ENCODE measurements at regions not wholly inside any gene's neighbourhood (a gene's known extent, or its start where the extent isn't known, plus 50 kb on each side); places are given as distances from the start of the nearest gene placed in this dataset.
"Not testable (repeated sequence)": the region's sequence is repeated elsewhere in the genome, so short reads cannot be mapped to it uniquely, and the experiment has no call there.

DNA sequence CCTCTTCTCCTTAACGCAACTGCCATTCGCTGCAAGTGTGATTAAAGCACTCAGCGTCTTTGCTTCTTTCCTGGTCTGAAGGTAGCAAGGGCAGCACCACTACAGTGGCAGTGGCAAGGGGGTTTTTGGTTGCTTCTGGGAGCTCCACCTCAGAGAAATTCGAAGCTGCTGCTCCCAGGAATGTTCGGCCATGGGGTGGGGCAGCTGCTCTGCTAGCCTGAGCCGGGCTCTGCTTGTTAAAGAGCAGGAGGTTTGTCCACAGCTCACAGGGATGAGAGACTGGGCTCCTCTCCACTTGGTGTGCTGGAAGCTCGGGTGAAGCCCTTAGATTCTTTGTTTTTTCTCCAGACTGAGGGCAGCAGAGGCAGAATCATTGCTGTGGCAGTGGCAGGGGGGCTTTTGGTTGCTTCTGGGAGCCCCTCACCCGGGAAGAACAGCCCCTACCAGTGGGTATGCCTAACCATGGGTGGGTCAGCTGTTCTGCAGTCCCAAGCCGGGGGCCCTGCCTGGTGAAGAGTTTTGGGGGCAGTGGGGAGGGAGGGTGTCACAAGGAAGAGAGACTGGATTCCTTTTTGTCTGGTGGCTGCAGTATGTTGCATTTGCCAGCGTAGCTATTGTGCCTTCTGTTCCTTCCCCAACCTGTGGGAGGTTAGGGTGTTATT is 340.2 kb downstream of the AEBP2 start:
- no peak for DNase-seq

- no peak for DNase-seq
Observed at GRCh38 chr12:19780460-19780859, 341.2 kb downstream of the AEBP2 start.

GRCh38 chr12:19783547-19784444 is 344.5 kb downstream of the AEBP2 start:
- DNase-seq, result no peak

DNA sequence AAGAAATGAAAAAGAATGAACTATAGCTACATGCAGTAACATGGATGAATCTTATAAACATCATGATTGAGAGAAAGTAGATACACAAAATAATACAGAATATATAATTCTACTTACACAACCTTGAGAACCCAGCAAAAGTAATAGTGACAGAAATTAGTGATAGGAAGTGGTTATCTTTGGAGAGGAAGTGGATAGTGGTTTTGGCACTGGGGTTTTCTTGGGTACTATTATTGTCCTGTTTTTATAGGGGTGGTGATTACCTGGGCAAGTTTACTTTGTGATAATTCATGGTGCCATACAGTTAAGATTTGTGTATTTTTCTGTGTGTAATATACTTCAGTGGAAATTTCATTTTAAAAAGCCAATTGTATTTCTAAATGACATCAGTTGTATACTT is 352.7 kb downstream of the AEBP2 start:
- no peak for DNase-seq

- no peak for DNase-seq
Observed at GRCh38 chr12:19794116-19794515, 354.8 kb downstream of the AEBP2 start.

GRCh38 chr12:19799216-19799615 is 359.9 kb downstream of the AEBP2 start:
- no peak for DNase-seq

- DNase-seq, result no peak
Observed at GRCh38 chr12:19799895-19800602, 360.8 kb downstream of the AEBP2 start.

DNA sequence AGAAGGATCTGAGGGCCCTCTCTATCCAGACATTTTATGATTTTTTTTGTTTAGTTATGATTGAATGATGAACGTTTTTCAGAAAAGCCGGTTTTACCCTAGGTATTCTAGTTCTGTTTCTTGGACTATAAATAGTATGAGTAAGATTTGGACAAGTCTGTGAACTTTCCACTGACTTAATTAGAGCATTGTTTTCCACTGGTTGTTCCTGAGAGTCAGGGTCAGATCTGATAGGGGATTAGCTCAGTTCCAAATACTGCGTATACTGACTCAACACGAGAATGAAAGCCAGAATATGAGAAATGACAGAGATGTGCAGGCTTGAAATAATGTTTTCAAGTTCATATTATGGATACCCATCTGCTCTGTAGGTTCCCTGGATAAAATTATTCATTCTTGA is 361.6 kb downstream of the AEBP2 start:
- no peak for DNase-seq

DNA sequence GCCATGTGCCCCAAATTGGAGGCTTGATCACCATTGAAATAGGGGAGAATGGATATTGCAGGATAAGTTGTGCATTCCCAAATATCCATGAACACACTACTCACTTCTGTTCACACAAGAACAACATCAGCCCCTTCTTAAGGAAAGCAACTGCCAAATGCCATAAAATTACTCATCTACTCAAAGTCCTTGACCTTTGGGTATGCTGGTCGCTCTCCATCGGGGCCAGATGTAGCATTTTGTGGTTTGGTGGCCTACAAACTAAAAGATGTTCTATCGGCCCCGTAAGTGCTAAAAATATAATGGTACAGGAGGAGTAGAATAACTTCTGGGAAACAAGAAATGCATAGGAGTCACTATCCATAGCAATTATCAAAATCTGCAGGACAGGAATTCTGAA is 362.6 kb downstream of the AEBP2 start:
- DNase-seq, result no peak

DNA sequence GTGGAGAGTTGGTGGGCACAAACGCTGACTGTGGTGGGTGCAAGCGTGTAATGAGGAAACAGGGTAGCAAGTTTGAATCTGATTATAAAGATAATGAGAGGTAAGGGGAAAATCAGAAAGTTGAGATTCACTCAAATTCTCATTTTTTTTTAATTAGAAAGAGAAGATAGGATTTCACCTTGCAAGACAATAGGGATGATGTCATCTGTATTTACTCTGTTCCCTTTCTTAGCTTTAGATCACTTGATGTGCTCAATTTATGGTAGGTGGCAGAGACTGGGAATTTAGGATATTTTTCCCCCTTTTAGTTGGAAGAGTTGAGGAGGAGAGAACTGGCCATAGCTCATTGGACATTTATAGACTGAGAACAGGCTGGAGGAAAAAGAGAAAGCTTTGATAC is 363.6 kb downstream of the AEBP2 start:
- DNase-seq, result no peak

DNA sequence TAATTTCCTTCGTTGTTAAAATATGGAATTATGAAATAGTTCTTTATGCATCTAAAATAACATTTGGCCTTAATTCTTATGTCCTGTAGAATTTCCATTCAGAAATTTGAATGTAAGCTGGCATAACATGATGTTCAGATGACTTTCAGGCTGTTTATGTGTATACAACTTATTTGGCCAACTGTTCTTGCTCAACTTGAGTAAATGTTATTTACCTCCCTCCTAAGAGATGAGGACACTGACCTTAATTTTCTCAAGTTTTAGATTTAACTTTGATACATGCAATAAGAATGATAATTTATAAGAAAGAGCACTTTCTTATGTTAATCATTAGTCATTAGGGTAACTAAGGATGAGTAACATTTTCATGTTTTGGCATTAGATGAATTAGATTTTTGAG is 365.4 kb downstream of the AEBP2 start:
- no peak for DNase-seq

GRCh38 chr12:19808371-19808770 is 369.1 kb downstream of the AEBP2 start:
- no peak for DNase-seq

DNA sequence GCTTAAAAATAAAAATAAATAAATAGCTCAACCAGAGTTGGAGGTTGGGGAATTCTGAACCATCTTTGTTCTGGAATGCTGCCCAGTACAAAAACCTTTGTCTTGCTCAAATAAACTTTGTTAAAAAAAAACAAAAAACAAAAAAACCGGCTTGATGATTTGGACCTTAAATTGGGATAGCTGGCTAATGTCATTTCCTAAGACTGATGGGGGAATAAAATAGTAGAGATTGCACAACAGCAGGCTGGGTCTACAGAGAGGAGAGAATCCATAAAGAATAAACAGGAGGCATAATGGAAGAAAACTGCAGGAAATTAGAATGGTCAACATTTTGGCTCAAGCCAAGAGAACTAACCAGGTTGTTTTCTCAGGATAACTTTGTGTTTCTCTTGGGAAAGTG is 370.9 kb downstream of the AEBP2 start:
- no peak for DNase-seq

DNA sequence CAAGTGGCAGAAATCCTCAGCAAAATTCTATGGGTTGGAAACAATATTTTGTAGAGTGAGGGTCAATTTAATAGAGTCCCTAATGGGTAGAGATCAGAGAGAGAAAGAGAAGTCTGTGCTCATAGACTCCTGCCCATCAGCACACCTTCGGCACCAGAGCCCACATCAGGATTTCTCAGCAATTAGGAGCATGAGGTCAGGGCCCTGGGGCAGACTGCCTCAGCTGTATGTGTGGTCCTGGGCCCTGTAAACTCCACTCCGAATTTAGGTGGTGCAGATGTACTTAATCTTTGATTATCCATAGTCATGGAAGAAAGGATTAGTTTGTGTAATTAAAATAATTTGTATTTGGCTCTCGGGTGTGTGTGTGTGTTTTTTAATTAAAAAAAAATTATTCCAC is 372.6 kb downstream of the AEBP2 start:
- no peak for DNase-seq

- DNase-seq, result no peak
Observed at GRCh38 chr12:19819231-19819630, 379.9 kb downstream of the AEBP2 start.

DNA sequence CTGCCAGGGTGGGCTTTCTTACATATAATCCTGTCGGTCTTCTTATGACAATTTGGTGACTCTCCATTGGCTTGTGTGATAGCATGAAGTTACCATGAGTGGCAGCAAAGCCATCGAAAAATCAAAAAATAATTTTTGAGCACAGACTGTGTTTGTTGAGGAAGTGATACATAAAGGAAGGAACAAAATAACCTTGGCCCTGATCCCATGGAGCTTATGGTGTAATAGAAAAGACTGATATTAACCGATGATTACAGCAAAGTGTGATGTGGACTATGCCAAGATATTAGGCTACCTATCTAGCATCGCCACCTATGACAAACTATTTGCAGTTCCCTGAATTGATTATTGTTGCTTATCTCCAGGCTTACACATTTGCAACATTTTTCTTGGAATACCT is 383.2 kb downstream of the AEBP2 start:
- no peak for DNase-seq

- not testable (repeated sequence) for DNase-seq
Observed at GRCh38 chr12:19823326-19823725, 384.0 kb downstream of the AEBP2 start.

- DNase-seq, result no peak
Observed at GRCh38 chr12:19826980-19827550, 387.8 kb downstream of the AEBP2 start.

- no peak for DNase-seq
Observed at GRCh38 chr12:19829100-19829853, 390.0 kb downstream of the AEBP2 start.

DNA sequence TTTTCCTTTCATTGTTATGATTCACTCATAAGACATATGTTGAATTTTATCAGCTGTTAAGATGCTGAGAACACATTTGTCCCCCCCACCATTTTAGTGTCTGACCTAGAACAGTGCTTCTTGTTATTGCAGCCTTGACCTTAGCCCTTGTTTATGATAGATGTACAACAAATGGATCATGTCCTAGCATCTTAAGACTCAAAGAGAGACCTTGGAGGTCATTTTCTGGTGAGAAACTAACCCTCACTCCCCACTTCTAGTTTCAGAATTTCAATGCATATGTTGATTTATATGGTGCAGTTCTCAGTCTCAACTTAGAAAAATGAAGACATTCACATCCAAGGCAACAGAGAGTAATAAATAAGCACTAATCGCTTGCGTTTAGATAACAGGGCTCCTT is 391.2 kb downstream of the AEBP2 start:
- no peak for DNase-seq

GRCh38 chr12:19833775-19834501 is 394.6 kb downstream of the AEBP2 start:
- DNase-seq, result no peak

GRCh38 chr12:19834592-19834991 is 395.3 kb downstream of the AEBP2 start:
- DNase-seq, result no peak

Measured in NCI-H748 treated with DMSO at 0.1 percent for 48 hours (cell line).